ENCODE measurements at regions not wholly inside any gene's neighbourhood (a gene's known extent, or its start where the extent isn't known, plus 50 kb on each side); places are given as distances from the start of the nearest gene placed in this dataset.

- Histone ChIP-seq H2AFZ (ENCODE audit: low read depth, low read length) (no peak overlapping the region), H3K27me3 (ENCODE audit: insufficient read depth, low read length, poor library complexity) (no peaks in the 10 kb centered on the region), H3K9ac (ENCODE audit: low read depth, low read length) (no peak overlapping the region), H3K4me1 (ENCODE audit: insufficient read depth, low read length) (no peaks in the 10 kb centered on the region), H3K79me2 (ENCODE audit: insufficient read depth, low read length) (no peaks in the 10 kb centered on the region), H3K36me3 (ENCODE audit: insufficient read depth, low read length) (no peaks in the 10 kb centered on the region), H3K9me3 (ENCODE audit: insufficient read depth, low read length, severe bottlenecking) (no peaks in the 10 kb centered on the region), H3K4me2 (ENCODE audit: insufficient read depth, low read length) (no peak overlapping the region), H3K4me3 (ENCODE audit: low read depth in 1 of 2, low read length in 2 of 2) (no peak overlapping the region), H4K20me1 (ENCODE audit: insufficient read depth, low read length) (peaks cover 16% of the 10 kb centered on the region), H3K27ac (ENCODE audit: low read length) (no peak overlapping the region)
- ATAC-seq (ENCODE audit: insufficient read depth, low read depth) (no peak), DNase-seq (no peak)
- TF ChIP-seq, protein P1, sequence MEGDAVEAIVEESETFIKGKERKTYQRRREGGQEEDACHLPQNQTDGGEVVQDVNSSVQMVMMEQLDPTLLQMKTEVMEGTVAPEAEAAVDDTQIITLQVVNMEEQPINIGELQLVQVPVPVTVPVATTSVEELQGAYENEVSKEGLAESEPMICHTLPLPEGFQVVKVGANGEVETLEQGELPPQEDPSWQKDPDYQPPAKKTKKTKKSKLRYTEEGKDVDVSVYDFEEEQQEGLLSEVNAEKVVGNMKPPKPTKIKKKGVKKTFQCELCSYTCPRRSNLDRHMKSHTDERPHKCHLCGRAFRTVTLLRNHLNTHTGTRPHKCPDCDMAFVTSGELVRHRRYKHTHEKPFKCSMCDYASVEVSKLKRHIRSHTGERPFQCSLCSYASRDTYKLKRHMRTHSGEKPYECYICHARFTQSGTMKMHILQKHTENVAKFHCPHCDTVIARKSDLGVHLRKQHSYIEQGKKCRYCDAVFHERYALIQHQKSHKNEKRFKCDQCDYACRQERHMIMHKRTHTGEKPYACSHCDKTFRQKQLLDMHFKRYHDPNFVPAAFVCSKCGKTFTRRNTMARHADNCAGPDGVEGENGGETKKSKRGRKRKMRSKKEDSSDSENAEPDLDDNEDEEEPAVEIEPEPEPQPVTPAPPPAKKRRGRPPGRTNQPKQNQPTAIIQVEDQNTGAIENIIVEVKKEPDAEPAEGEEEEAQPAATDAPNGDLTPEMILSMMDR (IDR thresholded peaks at IDR 0.05; ENCODE audit: borderline replicate concordance, extremely low read depth, low read length, poor library complexity, severe bottlenecking): no peak
- no peak for TF ChIP-seq EZH2 (IDR thresholded peaks at IDR 0.05; ENCODE audit: borderline replicate concordance, low read depth, low read length, severe bottlenecking)
These were observed 90.4 kb downstream of the CEBPB start for GRCh38 chr20:50280851-50281655.

GRCh38 chr20:50281831-50282591, 91.4 kb downstream of the CEBPB start:
- TF ChIP-seq, protein P1 (IDR thresholded peaks at IDR 0.05; ENCODE audit: borderline replicate concordance, extremely low read depth, low read length, poor library complexity, severe bottlenecking): peak; percentile 41
- no peak for TF ChIP-seq EZH2 (IDR thresholded peaks at IDR 0.05; ENCODE audit: borderline replicate concordance, low read depth, low read length, severe bottlenecking)
- Histone ChIP-seq H3K27ac (ENCODE audit: low read length) (no peak overlapping the region), H3K79me2 (ENCODE audit: insufficient read depth, low read length) (no peaks in the 10 kb centered on the region), H2AFZ (ENCODE audit: low read depth, low read length) (no peak overlapping the region), H3K4me1 (ENCODE audit: insufficient read depth, low read length) (no peaks in the 10 kb centered on the region), H3K27me3 (ENCODE audit: insufficient read depth, low read length, poor library complexity) (no peaks in the 10 kb centered on the region), H3K4me3 (ENCODE audit: low read depth in 1 of 2, low read length in 2 of 2) (no peak overlapping the region), H3K36me3 (ENCODE audit: insufficient read depth, low read length) (no peaks in the 10 kb centered on the region), H3K4me2 (ENCODE audit: insufficient read depth, low read length) (no peak overlapping the region), H3K9me3 (ENCODE audit: insufficient read depth, low read length, severe bottlenecking) (no peaks in the 10 kb centered on the region), H4K20me1 (ENCODE audit: insufficient read depth, low read length) (peaks cover 16% of the 10 kb centered on the region), H3K9ac (ENCODE audit: low read depth, low read length) (no peak overlapping the region)
- peak; percentile 30; the same call in 1 of the 3 replicates for ATAC-seq (ENCODE audit: insufficient read depth, low read depth)
- peak; percentile 20 for DNase-seq

DNA sequence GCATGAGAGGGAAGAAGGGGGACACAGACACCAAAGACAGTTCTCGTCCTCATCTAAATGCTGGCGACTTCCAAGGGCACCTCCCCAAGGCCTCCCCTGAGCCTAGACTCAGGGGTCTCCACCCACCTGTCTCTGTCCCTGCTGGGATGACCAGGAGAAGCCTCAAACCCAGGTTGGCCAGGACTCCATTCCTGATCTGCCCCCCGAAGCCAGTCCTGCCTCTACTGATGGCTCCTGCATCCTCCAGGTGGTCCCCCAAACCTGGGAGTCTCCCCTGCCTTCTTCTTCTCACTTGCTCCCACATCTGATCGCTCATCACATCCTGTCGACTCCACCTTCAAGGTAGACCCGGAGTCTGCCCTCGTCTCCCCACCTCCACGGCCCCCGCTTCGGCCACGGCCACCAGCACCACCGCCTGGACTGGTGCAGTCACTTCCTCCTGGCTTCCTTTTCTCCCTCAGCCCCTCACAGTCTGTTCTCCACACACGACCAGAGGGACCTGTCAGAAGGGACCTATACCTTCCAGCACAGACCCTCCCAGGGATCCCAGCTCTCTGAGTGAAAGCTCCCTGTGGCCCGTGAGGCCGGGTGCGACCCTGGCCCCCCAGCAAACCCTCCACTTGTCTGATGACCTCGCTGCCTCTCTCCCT, 92.1 kb downstream of the CEBPB start:
- Histone ChIP-seq H3K4me2 (ENCODE audit: insufficient read depth, low read length) (no peak overlapping the region), H3K4me1 (ENCODE audit: insufficient read depth, low read length) (no peaks in the 10 kb centered on the region), H3K9ac (ENCODE audit: low read depth, low read length) (no peak overlapping the region)

More for the DNA sequence above, 92.1 kb downstream of the CEBPB start:
- TF ChIP-seq, protein P1 (IDR thresholded peaks at IDR 0.05; ENCODE audit: borderline replicate concordance, extremely low read depth, low read length, poor library complexity, severe bottlenecking): no peak
- no peak for TF ChIP-seq EZH2 (IDR thresholded peaks at IDR 0.05; ENCODE audit: borderline replicate concordance, low read depth, low read length, severe bottlenecking)
- ATAC-seq (ENCODE audit: insufficient read depth, low read depth) (no peak), DNase-seq (no peak)
- no peaks in the 10 kb centered on the region for H3K9me3 ChIP-seq (ENCODE audit: insufficient read depth, low read length, severe bottlenecking)
- H4K20me1 ChIP-seq (ENCODE audit: insufficient read depth, low read length): peaks cover 14% of the 10 kb centered on the region
- no peaks in the 10 kb centered on the region for H3K27me3 ChIP-seq (ENCODE audit: insufficient read depth, low read length, poor library complexity)
- no peaks in the 10 kb centered on the region for H3K79me2 ChIP-seq (ENCODE audit: insufficient read depth, low read length)
- H3K4me3 ChIP-seq (ENCODE audit: low read depth in 1 of 2, low read length in 2 of 2): no peak overlapping the region
- H3K27ac ChIP-seq (ENCODE audit: low read length): no peak overlapping the region
- no peak overlapping the region for H2AFZ ChIP-seq (ENCODE audit: low read depth, low read length)
- H3K36me3 ChIP-seq (ENCODE audit: insufficient read depth, low read length): no peaks in the 10 kb centered on the region

All from DND-41 (cell line).